A673 (cell line): ENCODE measurements at regions not wholly inside any gene's neighbourhood (a gene's known extent, or its start where the extent isn't known, plus 50 kb on each side); places are given as distances from the start of the nearest gene placed in this dataset.

Source experiments
- EZH2 ChIP-seq: fragments of 200-600 bp; sonication (generic); IDR thresholded peaks from 2 replicates; pipeline ENCODE4 v1.6.1; 2017; ENCODE audit warnings: borderline replicate concordance, low read depth, mild to moderate bottlenecking, mixed read lengths, antibody characterized with exemption, low read length; ENCODE audit not compliant: poor library complexity, severe bottlenecking
- TF ChIP-seq, protein P1 (sequence below): fragments of 300-800, 200-600 bp; sonication (generic); conservative IDR thresholded peaks from 2 replicates; pipeline ENCODE4 v1.5.1; 2017; ENCODE audit warnings: low read depth, mild to moderate bottlenecking, antibody characterized with exemption, low read length, moderate library complexity, mixed read lengths

DNA sequence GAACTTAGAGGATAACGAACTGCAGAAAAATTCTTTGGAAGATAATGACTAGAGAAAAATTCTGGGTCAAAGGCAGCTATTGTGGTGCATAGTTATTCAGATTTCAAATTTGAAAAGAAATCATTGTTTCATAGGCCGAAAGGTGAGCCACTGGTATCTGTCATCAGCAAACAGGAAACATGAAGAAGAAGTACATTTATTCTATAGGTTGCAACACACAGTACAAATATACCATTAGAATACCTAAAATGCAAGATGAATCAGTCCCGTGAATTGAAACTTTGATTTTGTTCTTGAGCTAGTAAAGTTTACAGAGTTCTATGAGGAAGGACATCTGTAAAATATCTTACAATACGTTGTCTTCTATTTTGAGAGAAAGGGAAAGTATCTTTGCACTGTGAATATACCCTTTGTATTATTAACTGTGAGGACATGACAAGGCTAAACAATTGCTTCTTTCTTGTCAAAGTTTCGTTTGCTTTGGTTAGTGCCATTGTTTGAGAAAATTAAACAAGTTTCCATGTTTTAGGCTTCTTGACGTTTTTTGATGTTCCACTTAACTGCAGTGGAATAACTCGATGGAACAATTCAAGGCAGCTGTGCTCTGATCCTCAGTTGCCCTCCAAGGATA lies 84.7 kb downstream of the HDGFL1 start:
- TF ChIP-seq, protein P1, sequence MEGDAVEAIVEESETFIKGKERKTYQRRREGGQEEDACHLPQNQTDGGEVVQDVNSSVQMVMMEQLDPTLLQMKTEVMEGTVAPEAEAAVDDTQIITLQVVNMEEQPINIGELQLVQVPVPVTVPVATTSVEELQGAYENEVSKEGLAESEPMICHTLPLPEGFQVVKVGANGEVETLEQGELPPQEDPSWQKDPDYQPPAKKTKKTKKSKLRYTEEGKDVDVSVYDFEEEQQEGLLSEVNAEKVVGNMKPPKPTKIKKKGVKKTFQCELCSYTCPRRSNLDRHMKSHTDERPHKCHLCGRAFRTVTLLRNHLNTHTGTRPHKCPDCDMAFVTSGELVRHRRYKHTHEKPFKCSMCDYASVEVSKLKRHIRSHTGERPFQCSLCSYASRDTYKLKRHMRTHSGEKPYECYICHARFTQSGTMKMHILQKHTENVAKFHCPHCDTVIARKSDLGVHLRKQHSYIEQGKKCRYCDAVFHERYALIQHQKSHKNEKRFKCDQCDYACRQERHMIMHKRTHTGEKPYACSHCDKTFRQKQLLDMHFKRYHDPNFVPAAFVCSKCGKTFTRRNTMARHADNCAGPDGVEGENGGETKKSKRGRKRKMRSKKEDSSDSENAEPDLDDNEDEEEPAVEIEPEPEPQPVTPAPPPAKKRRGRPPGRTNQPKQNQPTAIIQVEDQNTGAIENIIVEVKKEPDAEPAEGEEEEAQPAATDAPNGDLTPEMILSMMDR: no peak
- TF ChIP-seq EZH2: no peak
